IPS-20b (cell line): ENCODE measurements at regions not wholly inside any gene's neighbourhood (a gene's known extent, or its start where the extent isn't known, plus 50 kb on each side); places are given as distances from the start of the nearest gene placed in this dataset.

Experiments used
- H3K27ac ChIP-seq: one replicate; pipeline ENCODE4 v1.5.1; 2013; ENCODE audit warnings: low read length
- H3K27me3 ChIP-seq: 2 replicates; pipeline ENCODE4 v1.6.1; 2013; ENCODE audit warnings: mild to moderate bottlenecking, low read length, inconsistent platforms; ENCODE audit not compliant: insufficient read depth
- H3K36me3 ChIP-seq: 2 replicates; pipeline ENCODE4 v1.6.1; 2013; ENCODE audit warnings: low read depth, mild to moderate bottlenecking, inconsistent platforms, low read length, moderate library complexity; ENCODE audit not compliant: insufficient read depth
- H3K4me1 ChIP-seq: 2 replicates; pipeline ENCODE4 v1.6.1; 2013; ENCODE audit warnings: mild to moderate bottlenecking, control low read depth, inconsistent platforms, low read length, moderate library complexity; ENCODE audit not compliant: insufficient read depth
- H3K4me3 ChIP-seq: 2 replicates; pipeline ENCODE4 v1.5.1; 2013; ENCODE audit warnings: mild to moderate bottlenecking, low read length, inconsistent platforms
- H3K9ac ChIP-seq: 2 replicates; pipeline ENCODE4 v1.6.1; 2013; ENCODE audit warnings: low read depth, mild to moderate bottlenecking, inconsistent platforms, low read length, moderate library complexity
- H3K9me3 ChIP-seq: 2 replicates; pipeline ENCODE4 v1.6.1; 2013; ENCODE audit warnings: mild to moderate bottlenecking, low read depth, low read length, inconsistent platforms; ENCODE audit not compliant: insufficient read depth

DNA sequence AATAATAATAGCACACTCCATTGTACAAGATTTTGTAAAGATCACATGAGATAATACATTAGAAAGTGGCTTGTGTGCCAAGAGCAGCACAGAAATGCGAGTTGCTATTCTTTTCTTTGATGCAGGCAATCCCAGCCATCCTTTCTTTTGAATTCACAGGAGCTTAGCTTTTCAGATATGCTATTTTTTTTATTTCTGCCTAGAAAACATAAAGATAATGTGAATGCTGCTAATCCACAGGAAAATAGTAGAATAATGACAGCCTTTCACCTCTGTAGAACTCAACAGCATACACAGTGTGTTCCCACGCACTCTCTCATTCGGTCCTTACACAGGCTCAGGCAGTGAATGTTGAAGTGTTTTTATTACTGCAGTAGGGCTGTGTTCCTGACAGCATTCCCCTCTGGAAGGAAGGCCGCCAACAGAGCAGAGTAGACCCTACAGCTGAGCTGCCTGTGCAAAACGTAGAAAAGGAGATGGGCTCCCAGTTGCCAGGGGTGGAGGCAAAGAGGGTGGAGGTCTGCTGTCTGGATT lies 138.8 kb upstream of the TAPT1 start:
- no peak overlapping the region for H3K4me3 ChIP-seq
- no peaks in the 10 kb centered on the region for H3K4me1 ChIP-seq
- no peaks in the 10 kb centered on the region; the same call in 1 of the 2 replicates for H3K27me3 ChIP-seq
- no peak overlapping the region for H3K27ac ChIP-seq
- H3K9ac ChIP-seq: no peak overlapping the region
- no peaks in the 10 kb centered on the region for H3K9me3 ChIP-seq
- H3K36me3 ChIP-seq: no peaks in the 10 kb centered on the region

DNA sequence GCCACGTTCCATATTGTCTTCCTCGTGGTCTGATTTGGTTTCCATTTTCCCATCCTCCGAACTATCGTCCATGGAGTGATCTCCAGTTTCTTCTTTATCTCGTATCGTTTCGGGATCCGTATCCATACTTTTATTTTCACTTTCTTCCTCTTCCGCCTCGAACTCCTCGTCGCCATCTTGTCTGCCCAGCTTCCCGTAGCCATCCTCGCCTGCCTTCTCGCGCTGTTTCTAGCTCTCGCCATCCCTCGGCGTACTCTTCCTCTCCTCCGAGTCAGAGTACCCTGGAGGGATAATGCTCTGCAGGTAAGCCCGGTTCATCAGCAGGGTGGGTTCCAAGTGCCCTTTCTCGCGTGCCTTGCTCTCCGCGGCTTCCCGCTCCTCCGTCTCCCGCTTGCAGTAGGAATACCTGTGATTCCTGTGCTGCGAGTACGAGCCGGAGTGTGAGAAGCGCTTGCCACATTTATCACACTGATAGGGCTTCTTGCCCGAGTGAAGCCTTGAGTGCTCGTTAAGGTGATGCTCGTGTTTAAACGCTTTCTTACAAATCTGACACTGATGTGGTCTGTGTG lies 134.5 kb upstream of the TAPT1 start:
- no peak overlapping the region for H3K27ac ChIP-seq
- H3K9me3 ChIP-seq: no peaks in the 10 kb centered on the region
- no peak overlapping the region for H3K9ac ChIP-seq
- no peak overlapping the region for H3K4me3 ChIP-seq
- H3K27me3 ChIP-seq: no peaks in the 10 kb centered on the region; the same call in 1 of the 2 replicates
- no peaks in the 10 kb centered on the region for H3K36me3 ChIP-seq
- H3K4me1 ChIP-seq: no peaks in the 10 kb centered on the region

DNA sequence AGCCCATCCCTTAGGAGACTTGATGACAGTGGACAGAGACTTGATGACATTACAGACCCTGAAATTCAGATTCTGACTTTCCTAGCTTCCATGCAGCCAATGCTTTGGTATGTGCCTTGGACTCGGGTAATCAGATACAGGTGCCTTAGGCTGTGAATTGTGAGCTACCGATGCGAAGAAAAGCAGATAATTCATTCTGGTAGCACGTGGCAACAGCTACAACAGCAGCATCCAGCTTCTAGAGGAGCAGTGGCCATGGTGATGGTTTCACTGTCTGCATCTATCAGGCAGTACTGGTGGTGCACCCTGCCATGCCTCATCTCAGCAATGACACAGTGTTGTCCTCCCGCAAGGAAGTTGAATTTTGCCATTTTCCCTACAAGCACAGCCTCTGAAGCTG lies 126.9 kb upstream of the TAPT1 start:
- Histone ChIP-seq H3K9me3 (no peaks in the 10 kb centered on the region), H3K9ac (no peak overlapping the region), H3K4me3 (no peak overlapping the region), H3K4me1 (peaks cover 7% of the 10 kb centered on the region), H3K27ac (no peak overlapping the region), H3K27me3 (no peaks in the 10 kb centered on the region), H3K36me3 (no peaks in the 10 kb centered on the region)

DNA sequence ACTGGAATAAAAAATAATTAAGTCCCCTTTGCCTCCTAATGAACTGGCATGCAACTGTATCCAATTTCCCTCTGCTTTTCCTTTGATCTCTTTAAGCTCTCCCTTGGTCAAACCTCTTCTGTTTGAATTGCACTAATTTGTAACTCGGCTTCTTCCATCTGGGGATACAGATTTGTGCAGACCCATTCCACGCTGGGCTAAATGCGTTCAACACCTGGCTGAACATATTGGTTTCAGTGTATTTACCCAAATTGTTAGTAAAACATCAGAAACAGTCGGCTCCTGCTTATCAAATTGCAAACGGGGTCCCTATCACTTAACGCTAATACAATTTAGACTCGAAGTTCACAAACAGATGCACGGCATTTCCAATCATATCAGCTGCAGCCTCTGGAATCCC lies 124.9 kb upstream of the TAPT1 start:
- H3K4me3 ChIP-seq: no peak overlapping the region
- H3K9ac ChIP-seq: no peak overlapping the region
- no peaks in the 10 kb centered on the region for H3K27me3 ChIP-seq

DNA sequence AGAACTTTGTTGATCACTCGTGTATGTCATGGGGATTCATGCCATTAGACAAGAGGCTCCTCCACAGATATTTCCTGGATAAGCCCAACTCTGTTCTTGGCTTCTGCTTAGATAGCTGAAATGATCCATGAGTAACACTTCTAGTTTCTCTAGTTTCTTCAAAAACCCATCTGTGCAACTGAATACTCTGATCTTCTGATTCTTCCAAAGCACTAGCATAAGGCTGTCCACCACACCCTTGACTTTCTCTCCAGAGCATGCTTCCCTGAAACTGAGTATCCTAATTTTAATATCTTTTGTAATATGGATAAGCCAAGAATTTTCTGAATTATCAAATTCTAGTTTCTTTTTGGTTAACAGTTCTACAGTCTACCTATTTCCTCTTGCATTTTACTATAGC lies 118.6 kb upstream of the TAPT1 start:
- no peak overlapping the region for H3K27ac ChIP-seq
- H3K9me3 ChIP-seq: no peaks in the 10 kb centered on the region
- H3K36me3 ChIP-seq: no peaks in the 10 kb centered on the region
- no peak overlapping the region for H3K9ac ChIP-seq
- no peaks in the 10 kb centered on the region for H3K27me3 ChIP-seq
- H3K4me3 ChIP-seq: no peak overlapping the region
- H3K4me1 ChIP-seq: no peaks in the 10 kb centered on the region

More for the DNA sequence above, 124.9 kb upstream of the TAPT1 start:
- Histone ChIP-seq H3K36me3 (no peaks in the 10 kb centered on the region), H3K27ac (no peak overlapping the region), H3K9me3 (no peaks in the 10 kb centered on the region), H3K4me1 (peaks cover 7% of the 10 kb centered on the region)

DNA sequence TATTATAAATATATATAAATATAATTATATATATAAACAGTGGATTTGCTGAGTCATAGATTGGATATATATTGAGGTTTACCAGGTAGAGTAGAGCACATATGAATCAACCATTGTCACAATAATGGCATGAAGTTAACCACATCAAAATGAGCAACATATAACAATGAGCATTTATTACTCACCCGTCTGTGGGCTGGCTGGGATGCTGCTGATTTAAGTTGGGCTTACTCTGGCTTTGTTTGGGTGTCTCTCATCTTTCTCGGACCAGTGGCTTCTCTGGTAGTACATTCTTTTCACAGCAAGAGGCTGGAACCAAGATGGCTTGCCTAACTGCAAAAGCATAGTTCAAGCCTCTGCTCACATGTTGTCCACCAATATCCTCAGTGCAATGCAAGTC lies 111.7 kb upstream of the TAPT1 start:
- H3K27ac ChIP-seq: no peak overlapping the region
- no peaks in the 10 kb centered on the region for H3K4me1 ChIP-seq
- no peaks in the 10 kb centered on the region for H3K27me3 ChIP-seq

DNA sequence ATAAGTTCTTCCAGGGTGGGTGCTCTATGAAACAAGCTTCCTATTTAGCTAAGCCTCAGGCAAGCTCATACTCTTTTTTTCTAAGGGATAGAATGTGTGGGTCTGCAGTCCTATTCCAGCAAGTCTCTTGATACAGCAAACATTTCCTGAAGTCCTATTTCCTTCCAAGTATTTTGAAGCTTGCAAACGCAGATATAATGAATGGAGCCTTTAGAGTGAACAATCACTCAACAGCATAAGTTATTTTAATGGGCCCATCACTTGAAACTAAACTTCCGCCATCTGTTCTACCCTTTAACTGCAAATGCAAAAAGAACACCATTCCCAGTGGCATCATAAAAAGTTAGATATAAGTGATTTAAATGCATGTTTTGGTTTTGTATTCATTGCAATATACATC lies 108.3 kb upstream of the TAPT1 start:
- no peaks in the 10 kb centered on the region for H3K9me3 ChIP-seq
- no peak overlapping the region for H3K4me3 ChIP-seq
- no peaks in the 10 kb centered on the region for H3K36me3 ChIP-seq
- no peaks in the 10 kb centered on the region for H3K4me1 ChIP-seq
- no peaks in the 10 kb centered on the region for H3K27me3 ChIP-seq
- H3K9ac ChIP-seq: no peak overlapping the region
- H3K27ac ChIP-seq: no peak overlapping the region

More for the DNA sequence above, 111.7 kb upstream of the TAPT1 start:
- Histone ChIP-seq H3K4me3 (no peak overlapping the region), H3K9ac (no peak overlapping the region), H3K9me3 (no peaks in the 10 kb centered on the region), H3K36me3 (no peaks in the 10 kb centered on the region)

DNA sequence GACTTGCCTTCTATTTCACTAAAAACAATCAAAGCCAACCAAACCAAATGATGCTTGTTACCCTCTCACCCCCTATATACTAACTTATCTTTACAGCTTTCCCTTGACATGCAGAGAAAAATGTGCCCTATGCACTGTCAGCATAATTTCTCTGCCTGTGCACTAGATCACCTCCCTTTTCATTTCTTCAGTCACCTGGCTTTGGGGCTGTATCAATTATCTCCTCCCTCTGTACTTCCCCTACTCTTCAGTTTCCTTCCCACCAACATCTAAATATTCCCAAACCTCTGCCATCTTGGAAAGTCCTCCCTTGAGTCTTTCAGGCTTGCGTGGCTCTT lies 103.5 kb upstream of the TAPT1 start:
- Histone ChIP-seq H3K4me3 (no peak overlapping the region), H3K9me3 (no peaks in the 10 kb centered on the region), H3K9ac (no peak overlapping the region), H3K27ac (no peak overlapping the region), H3K27me3 (no peaks in the 10 kb centered on the region), H3K4me1 (no peaks in the 10 kb centered on the region), H3K36me3 (no peaks in the 10 kb centered on the region)

DNA sequence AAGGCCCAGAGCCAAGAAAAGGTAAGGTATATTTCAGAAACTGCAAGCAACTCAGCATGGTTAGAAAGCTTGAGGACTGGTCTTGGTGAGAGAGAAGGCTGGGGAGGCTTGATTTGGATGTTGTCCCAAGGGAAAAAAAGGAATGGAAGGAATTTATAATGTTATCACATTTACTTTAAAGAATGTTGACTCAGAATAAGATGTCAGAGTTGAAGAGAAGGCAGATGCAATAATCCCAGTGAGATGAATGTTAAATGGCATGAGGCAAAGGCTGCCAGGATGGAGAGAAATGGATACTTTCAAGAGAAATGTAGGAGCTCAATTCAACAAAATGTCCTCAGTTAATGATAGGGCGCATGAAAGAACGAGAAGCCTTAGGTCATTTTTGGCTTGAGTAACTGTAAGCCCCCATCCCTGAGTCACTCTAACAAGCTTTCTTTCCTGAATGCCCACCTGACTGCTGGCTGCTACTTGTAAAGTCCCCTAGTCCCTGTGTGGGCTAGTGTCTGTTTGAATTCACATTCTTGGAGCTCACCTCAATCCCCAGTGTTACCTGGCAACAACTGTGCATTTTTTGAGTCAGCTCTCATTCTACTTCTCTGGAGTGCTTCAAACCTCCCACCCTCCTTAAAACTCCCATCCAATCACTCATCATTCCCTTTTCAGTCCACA lies 103.0 kb upstream of the TAPT1 start:
- Histone ChIP-seq H3K4me1 (no peaks in the 10 kb centered on the region), H3K27me3 (no peaks in the 10 kb centered on the region), H3K9ac (no peak overlapping the region), H3K4me3 (no peak overlapping the region), H3K36me3 (no peaks in the 10 kb centered on the region), H3K27ac (no peak overlapping the region), H3K9me3 (no peaks in the 10 kb centered on the region)

DNA sequence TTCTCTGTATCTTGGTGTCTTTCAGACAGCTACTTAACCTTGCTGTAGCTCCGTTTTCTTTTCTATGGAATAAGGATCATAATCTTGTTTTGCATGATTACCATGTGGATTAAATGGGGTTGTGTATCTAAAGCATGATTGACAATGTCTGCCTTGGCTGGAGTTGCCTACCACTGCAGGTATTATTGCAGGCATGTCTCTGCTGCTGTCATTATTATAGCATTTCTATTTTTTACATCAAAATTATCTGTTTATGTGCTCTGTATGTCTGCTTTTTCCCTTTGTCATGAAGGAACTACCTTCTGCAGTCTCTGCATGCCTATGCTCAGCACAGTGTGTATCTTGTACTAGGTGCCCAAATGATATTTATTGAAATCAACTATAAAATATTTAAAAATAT lies 95.9 kb upstream of the TAPT1 start:
- Histone ChIP-seq H3K9me3 (no peaks in the 10 kb centered on the region), H3K27ac (no peak overlapping the region), H3K4me3 (no peak overlapping the region), H3K27me3 (no peaks in the 10 kb centered on the region), H3K9ac (no peak overlapping the region), H3K36me3 (no peaks in the 10 kb centered on the region), H3K4me1 (peaks cover 6% of the 10 kb centered on the region)

DNA sequence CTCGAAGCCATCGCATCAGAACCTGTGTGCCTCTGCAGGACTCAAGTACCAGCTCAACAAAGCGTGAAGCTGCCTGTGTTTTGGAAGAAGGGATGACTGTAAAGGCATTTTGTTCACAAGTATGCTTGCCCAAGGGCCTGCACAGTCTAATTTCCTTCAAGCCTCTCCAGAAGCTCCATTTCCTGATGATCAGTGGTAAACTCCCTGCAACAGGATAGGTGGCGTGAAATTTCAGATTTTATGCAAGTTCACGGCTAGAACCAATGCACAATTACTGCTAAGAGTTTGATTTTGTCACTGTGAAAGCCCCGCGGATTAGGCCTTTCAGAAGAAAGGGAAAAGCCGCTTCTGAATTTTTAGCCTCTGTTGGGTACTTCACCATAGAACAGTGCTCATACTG lies 89.2 kb upstream of the TAPT1 start:
- Histone ChIP-seq H3K4me3 (no peak overlapping the region), H3K27ac (no peak overlapping the region), H3K36me3 (no peaks in the 10 kb centered on the region), H3K9ac (no peak overlapping the region), H3K27me3 (no peaks in the 10 kb centered on the region), H3K9me3 (no peaks in the 10 kb centered on the region), H3K4me1 (no peaks in the 10 kb centered on the region; the same call in 1 of the 2 replicates)

DNA sequence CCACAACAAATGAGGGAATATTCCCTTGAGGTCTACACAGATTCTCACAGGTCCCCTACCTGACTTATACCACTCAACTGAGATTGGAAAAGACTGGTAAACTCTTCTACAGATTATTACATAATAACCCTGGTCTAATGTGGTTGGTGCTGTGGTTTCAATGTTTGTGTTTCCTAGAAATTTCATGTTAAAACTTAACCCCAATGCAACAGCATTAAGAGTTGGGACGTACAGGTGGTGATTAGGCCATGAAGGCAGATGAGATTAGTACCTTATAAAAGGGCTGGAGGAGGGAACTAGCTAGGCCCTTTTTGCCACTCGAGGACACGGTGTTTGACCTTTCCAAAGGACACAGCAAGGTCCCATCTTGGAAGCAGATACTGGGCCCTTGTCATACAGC lies 84.3 kb upstream of the TAPT1 start:
- no peak overlapping the region for H3K27ac ChIP-seq
- no peaks in the 10 kb centered on the region; the same call in 1 of the 2 replicates for H3K4me1 ChIP-seq
- H3K27me3 ChIP-seq: no peaks in the 10 kb centered on the region
- no peaks in the 10 kb centered on the region for H3K9me3 ChIP-seq
- no peak overlapping the region for H3K4me3 ChIP-seq
- no peak overlapping the region for H3K9ac ChIP-seq
- no peaks in the 10 kb centered on the region for H3K36me3 ChIP-seq
